Upper lobe of right lung (tissue), 1 donor: ENCODE measurements at regions not wholly inside any gene's neighbourhood (a gene's known extent, or its start where the extent isn't known, plus 50 kb on each side); places are given as distances from the start of the nearest gene placed in this dataset.

Experiments
- ATAC-seq: fragments of 200-7000 bp; cut with Tn5 transposase; one replicate; pipeline ENCODE4 v1.9.1; 2020; ENCODE audit warnings: mild to moderate bottlenecking, moderate library complexity
- DNase-seq: peaks from one replicate; pipeline ENCODE4 v3.0.0-alpha.2; 2020
- H3K27ac ChIP-seq: fragments of 200-600 bp; one replicate; pipeline ENCODE4 v1.8.0; 2022
- H3K27me3 ChIP-seq: fragments of 200-600 bp; one replicate; pipeline ENCODE4 v1.8.0; 2022; ENCODE audit warnings: mild to moderate bottlenecking
- H3K36me3 ChIP-seq: fragments of 200-600 bp; one replicate; pipeline ENCODE4 v1.8.0; 2022
- H3K4me1 ChIP-seq: fragments of 200-600 bp; one replicate; pipeline ENCODE4 v1.8.0; 2022
- H3K4me3 ChIP-seq: fragments of 200-600 bp; one replicate; pipeline ENCODE4 v1.8.0; 2022; ENCODE audit warnings: mild to moderate bottlenecking
- H3K9me3 ChIP-seq: fragments of 200-600 bp; one replicate; pipeline ENCODE4 v1.8.0; 2022
- intact Hi-C: fragments of 100-400 bp; cut with DNase I; formaldehyde crosslinking; loops from one replicate; pipeline ENCODE4 v1.11.0; 2022
- TF ChIP-seq, protein P1 (sequence below): fragments of 200-600 bp; IDR thresholded peaks from one replicate; pipeline ENCODE4 v1.8.0; 2022; ENCODE audit warnings: antibody characterized with exemption
- donor health status: DM: no; HTN: yes; CAD: no; lungs with severe emphysema.

DNA sequence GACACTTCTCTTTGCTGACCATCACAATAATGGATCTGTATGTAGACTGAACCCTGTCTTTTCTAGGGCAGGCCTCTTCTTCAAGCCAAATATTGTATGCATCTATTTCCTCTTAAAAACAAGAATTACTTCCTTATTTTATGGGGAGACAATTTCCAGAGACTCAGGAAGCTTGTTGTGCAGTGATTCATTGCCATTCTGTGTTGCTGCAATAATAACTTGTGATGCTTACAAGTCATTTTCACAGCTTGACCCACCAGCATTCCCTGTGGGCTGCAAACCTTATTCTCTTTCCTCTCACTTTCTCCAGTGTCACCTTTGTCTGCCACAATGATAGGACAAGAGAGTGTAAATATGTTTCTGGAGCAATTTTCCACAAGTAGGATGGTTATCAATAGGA is 276.7 kb upstream of the SGO1 start:
- Histone ChIP-seq H3K4me3 (no peak overlapping the region), H3K27me3 (no peaks in the 10 kb centered on the region), H3K9me3 (no peaks in the 10 kb centered on the region), H3K4me1 (no peaks in the 10 kb centered on the region), H3K36me3 (no peaks in the 10 kb centered on the region), H3K27ac (no peak overlapping the region)
- intact Hi-C loops, result no loop called here
- TF ChIP-seq, protein P1, sequence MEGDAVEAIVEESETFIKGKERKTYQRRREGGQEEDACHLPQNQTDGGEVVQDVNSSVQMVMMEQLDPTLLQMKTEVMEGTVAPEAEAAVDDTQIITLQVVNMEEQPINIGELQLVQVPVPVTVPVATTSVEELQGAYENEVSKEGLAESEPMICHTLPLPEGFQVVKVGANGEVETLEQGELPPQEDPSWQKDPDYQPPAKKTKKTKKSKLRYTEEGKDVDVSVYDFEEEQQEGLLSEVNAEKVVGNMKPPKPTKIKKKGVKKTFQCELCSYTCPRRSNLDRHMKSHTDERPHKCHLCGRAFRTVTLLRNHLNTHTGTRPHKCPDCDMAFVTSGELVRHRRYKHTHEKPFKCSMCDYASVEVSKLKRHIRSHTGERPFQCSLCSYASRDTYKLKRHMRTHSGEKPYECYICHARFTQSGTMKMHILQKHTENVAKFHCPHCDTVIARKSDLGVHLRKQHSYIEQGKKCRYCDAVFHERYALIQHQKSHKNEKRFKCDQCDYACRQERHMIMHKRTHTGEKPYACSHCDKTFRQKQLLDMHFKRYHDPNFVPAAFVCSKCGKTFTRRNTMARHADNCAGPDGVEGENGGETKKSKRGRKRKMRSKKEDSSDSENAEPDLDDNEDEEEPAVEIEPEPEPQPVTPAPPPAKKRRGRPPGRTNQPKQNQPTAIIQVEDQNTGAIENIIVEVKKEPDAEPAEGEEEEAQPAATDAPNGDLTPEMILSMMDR, result no peak
- no peak for DNase-seq
- ATAC-seq, result no peak

DNA sequence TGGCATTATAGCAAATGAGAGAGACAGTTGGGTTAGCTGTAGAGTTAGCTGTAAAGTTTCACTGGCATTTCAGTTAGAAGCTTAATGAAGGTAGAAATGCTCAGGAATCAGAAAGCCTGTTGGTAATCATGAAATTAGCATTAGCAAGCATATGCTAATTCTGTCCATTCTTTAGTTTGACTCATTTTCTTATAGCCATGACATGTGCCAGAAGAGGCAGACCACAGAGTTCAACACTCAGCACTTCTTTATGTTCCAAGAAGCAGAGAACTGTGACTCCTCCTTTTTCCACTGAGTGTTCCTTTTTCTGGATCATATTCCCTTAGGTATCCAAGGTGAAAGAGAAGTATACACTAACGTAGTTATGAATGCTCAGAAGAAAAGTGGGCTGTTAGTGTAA is 276.2 kb upstream of the SGO1 start:
- ATAC-seq (no peak), DNase-seq (no peak)
- H3K4me1 ChIP-seq, result no peaks in the 10 kb centered on the region
- H3K9me3 ChIP-seq, result no peaks in the 10 kb centered on the region
- H3K27ac ChIP-seq, result no peak overlapping the region
- TF ChIP-seq, protein P1, result no peak
- H3K27me3 ChIP-seq, result no peaks in the 10 kb centered on the region
- no peaks in the 10 kb centered on the region for H3K36me3 ChIP-seq
- intact Hi-C loops, result no loop called here
- no peak overlapping the region for H3K4me3 ChIP-seq

DNA sequence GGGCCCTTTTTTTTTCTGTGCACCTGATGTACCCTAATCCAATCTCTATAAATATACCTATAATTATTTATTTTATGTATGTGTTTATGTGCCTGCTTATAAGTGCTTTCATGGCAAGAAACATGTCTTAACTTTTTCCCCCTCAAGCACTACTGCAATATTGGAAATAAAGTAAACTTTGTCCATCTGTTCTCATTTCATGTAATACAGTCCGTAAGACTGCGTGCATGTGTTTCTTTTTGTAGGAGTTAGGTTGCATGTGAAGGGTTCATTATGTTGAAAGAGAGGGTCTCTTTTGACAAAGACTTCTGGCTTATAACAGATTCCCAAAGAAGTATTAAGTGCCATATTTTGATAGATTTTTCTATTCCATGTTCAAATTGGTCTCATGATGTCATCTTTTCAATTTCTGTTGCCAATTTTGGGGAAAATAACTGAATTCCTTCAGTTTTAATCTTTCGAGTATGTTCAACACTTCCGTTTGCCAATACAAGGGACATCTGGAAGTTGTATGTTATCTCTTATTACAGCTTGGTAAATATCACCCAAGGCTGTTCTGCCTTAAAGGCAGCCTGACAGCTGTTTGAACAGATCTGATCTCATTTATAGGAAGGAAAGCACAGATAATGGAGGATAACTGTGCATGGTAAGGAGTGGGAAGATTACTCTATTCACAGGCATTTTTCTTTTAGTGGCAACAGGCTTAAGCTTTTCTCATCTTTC is 273.1 kb upstream of the SGO1 start:
- TF ChIP-seq, protein P1, result no peak
- intact Hi-C loops, result no loop called here
- ATAC-seq, result no peak

DNA sequence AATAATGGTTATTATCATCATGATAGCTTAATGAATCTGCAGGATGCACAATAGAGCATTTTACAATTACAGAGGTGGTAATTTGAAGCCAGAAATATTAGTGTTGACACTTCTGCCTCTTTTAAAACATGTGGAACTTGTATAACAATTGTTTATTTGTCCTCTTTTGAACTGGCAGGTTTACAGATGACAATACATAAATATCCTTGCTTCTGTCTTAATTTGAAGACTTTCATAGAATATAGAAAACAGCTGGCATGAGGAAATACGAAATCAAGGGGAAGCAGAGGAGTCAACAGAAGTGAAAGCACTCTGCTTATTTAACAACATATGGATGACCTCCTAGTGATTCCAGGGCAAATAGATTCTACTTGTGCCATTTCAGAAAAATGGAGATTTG is 270.5 kb upstream of the SGO1 start:
- no peak overlapping the region for H3K27ac ChIP-seq
- intact Hi-C loops, result no loop called here
- H3K36me3 ChIP-seq, result no peaks in the 10 kb centered on the region
- DNase-seq (no peak), ATAC-seq (no peak)
- no peaks in the 10 kb centered on the region for H3K9me3 ChIP-seq
- no peak overlapping the region for H3K4me3 ChIP-seq
- TF ChIP-seq, protein P1, result no peak
- H3K4me1 ChIP-seq, result no peaks in the 10 kb centered on the region
- H3K27me3 ChIP-seq, result no peaks in the 10 kb centered on the region

More for the DNA sequence above, 273.1 kb upstream of the SGO1 start:
- Histone ChIP-seq H3K27me3 (no peaks in the 10 kb centered on the region), H3K4me1 (no peaks in the 10 kb centered on the region), H3K4me3 (no peak overlapping the region), H3K9me3 (no peaks in the 10 kb centered on the region), H3K27ac (no peak overlapping the region), H3K36me3 (no peaks in the 10 kb centered on the region)
- no peak for DNase-seq

DNA sequence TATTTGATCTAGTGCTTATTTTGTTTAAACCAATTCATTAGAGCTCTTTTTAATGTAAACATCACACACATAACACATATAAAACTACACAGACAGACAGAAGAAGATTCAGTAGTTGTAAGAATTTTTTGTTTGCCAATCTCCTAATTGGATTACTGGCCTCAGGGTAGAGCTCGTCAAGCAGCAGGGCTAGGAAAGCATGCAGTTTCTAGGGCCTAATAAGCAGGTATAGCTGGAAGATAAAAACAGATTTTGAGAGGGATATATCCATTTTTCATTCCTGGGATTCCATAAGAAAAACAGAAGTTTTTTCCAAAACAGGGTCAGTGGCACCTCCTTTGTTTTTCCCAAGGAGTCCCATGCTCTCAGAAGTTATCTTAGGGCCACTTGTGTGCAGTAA is 265.2 kb upstream of the SGO1 start:
- Histone ChIP-seq H3K36me3 (no peaks in the 10 kb centered on the region), H3K4me3 (no peak overlapping the region), H3K27ac (no peak overlapping the region), H3K27me3 (no peaks in the 10 kb centered on the region), H3K4me1 (no peaks in the 10 kb centered on the region), H3K9me3 (no peaks in the 10 kb centered on the region)
- intact Hi-C loops, result no loop called here
- DNase-seq (no peak), ATAC-seq (no peak)
- TF ChIP-seq, protein P1, result no peak

DNA sequence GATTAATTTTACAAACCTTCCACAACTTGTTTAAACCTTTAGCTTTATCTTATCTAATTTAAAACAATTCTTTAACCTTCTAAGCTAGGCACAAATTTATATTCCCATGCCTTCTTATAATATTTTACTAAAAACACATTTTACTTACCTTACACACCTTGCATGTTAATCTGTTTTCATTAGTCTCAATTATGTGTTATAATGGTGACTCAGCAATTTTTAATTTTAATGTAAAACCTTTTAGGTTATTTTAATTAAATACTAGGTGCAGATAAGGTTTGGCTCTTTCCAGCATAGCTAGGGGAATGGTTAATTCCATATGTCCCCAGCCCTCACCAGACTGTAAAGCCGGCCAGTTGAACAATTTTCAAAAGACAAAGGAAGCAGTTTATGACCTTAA is 264.6 kb upstream of the SGO1 start:
- DNase-seq, result no peak
- H3K36me3 ChIP-seq, result no peaks in the 10 kb centered on the region
- intact Hi-C loops, result no loop called here
- TF ChIP-seq, protein P1, result no peak
- no peaks in the 10 kb centered on the region for H3K27me3 ChIP-seq
- no peak for ATAC-seq
- no peaks in the 10 kb centered on the region for H3K4me1 ChIP-seq
- no peak overlapping the region for H3K4me3 ChIP-seq
- no peaks in the 10 kb centered on the region for H3K9me3 ChIP-seq
- no peak overlapping the region for H3K27ac ChIP-seq
